ENCODE measurements at regions not wholly inside any gene's neighbourhood (a gene's known extent, or its start where the extent isn't known, plus 50 kb on each side); places are given as distances from the start of the nearest gene placed in this dataset.
A peak's percentile ranks its signal among the peaks of the same experiment; 100 is the strongest.

GRCh38 chr7:36040679-36041078 is 112.4 kb upstream of the EEPD1 start (continued):
- TF ChIP-seq, protein P1, sequence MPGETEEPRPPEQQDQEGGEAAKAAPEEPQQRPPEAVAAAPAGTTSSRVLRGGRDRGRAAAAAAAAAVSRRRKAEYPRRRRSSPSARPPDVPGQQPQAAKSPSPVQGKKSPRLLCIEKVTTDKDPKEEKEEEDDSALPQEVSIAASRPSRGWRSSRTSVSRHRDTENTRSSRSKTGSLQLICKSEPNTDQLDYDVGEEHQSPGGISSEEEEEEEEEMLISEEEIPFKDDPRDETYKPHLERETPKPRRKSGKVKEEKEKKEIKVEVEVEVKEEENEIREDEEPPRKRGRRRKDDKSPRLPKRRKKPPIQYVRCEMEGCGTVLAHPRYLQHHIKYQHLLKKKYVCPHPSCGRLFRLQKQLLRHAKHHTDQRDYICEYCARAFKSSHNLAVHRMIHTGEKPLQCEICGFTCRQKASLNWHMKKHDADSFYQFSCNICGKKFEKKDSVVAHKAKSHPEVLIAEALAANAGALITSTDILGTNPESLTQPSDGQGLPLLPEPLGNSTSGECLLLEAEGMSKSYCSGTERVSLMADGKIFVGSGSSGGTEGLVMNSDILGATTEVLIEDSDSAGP (CRISPR knock-in tag; IDR thresholded peaks at IDR 0.05), result no peak

DNA sequence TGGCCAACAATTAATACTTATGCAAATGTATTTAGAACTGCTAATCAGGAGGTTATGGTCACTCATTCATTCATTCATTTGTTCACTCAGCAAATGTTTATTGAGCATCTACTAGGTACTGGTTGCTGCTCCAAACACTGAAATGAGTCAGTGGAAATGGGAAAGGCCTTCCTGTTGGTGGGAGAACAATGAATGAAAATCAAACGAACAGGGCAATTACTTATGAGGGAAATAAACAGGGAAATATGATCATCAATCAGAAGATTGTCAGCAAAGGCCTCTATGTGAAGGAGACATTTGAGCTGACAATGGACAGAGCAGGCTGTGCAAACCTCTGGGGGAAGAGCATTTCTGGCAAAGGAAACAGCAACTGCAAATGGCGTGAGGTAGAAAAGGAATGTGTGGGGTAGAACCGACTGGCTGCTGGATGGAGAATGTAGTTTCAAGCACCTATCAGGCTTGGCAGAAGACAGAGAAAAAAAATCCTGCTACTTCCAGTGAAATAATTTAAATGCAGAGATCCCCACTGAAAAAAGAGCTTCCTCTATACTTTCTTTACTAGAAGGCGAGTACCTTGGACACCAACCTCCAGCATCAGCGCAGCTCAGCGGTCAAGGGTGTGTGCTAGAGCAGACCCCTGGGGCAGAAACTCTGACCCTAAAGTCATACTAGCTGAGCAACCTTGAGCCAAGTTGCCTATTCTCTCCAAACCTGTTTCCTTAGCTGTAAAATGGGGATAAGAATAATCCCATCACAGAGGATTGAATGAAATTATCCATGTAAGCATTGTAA is 108.8 kb upstream of the EEPD1 start:
- no peaks in the 10 kb centered on the region for H3K9me3 ChIP-seq (replicated peaks; ENCODE audit: control insufficient read depth, insufficient read depth, low read depth, low read length)
- BruUV-seq (replicated peaks), result no TSS peak
- H3K27me3 ChIP-seq (ENCODE audit: control insufficient read depth in 2 of 2, insufficient read depth in 2 of 2, low read length in 2 of 2), result peaks cover 5 to 13% of the 10 kb centered on the region in 2 experiments; a peak in 3 of 5 replicates
- no peak for ATAC-seq
- no peak overlapping the region for H2AFZ ChIP-seq (ENCODE audit: low read depth, low read length)
- TF ChIP-seq NFE2 (IDR thresholded peaks at IDR 0.05; ENCODE audit: low read depth), result no peak
- TF ChIP-seq ZNF24 (IDR thresholded peaks at IDR 0.05), result peak; percentile 82
- intact Hi-C loops (cut with micrococcal nuclease), result no loop called here
- H3K4me2 ChIP-seq (ENCODE audit: insufficient read depth, low read length), result no peak overlapping the region
- ChIA-PET POLR2A (interaction anchor here (0.6 kb wide), 1 partner anchor 8 kb away, joined by 3 read pairs; no protein-coding TSS in a partner anchor), CTCF (ENCODE audit: low intra/inter-chr PET ratio) (no interaction called here)
- no peaks in the 10 kb centered on the region for H3K9me1 ChIP-seq (ENCODE audit: control insufficient read depth, insufficient read depth, low read length)
- no peaks in the 10 kb centered on the region for H3K79me2 ChIP-seq (ENCODE audit: control insufficient read depth, insufficient read depth, low read length)
- no peak overlapping the region for H3K4me3 ChIP-seq
- 0% methylated on average over 6 of the region's 6 CpGs for WGBS (ENCODE audit: insufficient coverage, low coverage, missing lambda C conversion rate)
- H3K36me3 ChIP-seq (ENCODE audit: control insufficient read depth, insufficient read depth, low read length), result no peaks in the 10 kb centered on the region
- H3K27ac ChIP-seq (ENCODE audit: extremely low read depth, low read depth, low read length), result no peak overlapping the region
- in situ Hi-C loops (cut with MboI), result no loop called here
- no peak overlapping the region for H3K9ac ChIP-seq (ENCODE audit: insufficient read depth in 1 of 2, low read depth in 2 of 2, low read length in 2 of 2)
- no peak for DNase-seq (ENCODE audit: extremely low read depth in 1 of 4, low spot score in 3 of 4)
- no peaks in the 10 kb centered on the region for H4K20me1 ChIP-seq (replicated peaks; ENCODE audit: control insufficient read depth, insufficient read depth, low read length)
- no peaks in the 10 kb centered on the region for H3K4me1 ChIP-seq (replicated peaks in 1 of 2; ENCODE audit: control insufficient read depth in 2 of 2, insufficient read depth in 2 of 2, low read length in 2 of 2)
- no peak for FAIRE-seq
